HEK293T (cell line): ENCODE measurements at regions not wholly inside any gene's neighbourhood (a gene's known extent, or its start where the extent isn't known, plus 50 kb on each side); places are given as distances from the start of the nearest gene placed in this dataset.

ENCODE experiments used
- ARNT ChIP-seq: fragments of 450-650 bp; IDR thresholded peaks from 2 replicates; pipeline ENCODE4 v1.6.1; 2017; ENCODE audit warnings: mild to moderate bottlenecking
- CTBP1 ChIP-seq: fragments of 450-650 bp; IDR thresholded peaks from 2 replicates; pipeline ENCODE4 v1.6.1; 2016; ENCODE audit warnings: borderline replicate concordance
- ELF4 ChIP-seq: fragments of 450-650 bp; IDR thresholded peaks from 2 replicates; pipeline ENCODE4 v1.6.1; 2017; ENCODE audit warnings: antibody characterized with exemption
- FOXK2 ChIP-seq: fragments of 450-650 bp; IDR thresholded peaks from 2 replicates; pipeline ENCODE4 v1.6.1; 2016; ENCODE audit warnings: mild to moderate bottlenecking
- FOXM1 ChIP-seq: fragments of 450-650 bp; IDR thresholded peaks from 2 replicates; pipeline ENCODE4 v1.6.1; 2017; ENCODE audit warnings: mild to moderate bottlenecking, borderline replicate concordance
- HDGF ChIP-seq: fragments of 450-650 bp; IDR thresholded peaks from 2 replicates; pipeline ENCODE4 v1.6.1; 2017; ENCODE audit warnings: antibody characterized with exemption, borderline replicate concordance
- NFRKB ChIP-seq: fragments of 450-650 bp; IDR thresholded peaks from 2 replicates; pipeline ENCODE4 v1.6.1; 2016; ENCODE audit warnings: mild to moderate bottlenecking, moderate library complexity
- PKNOX1 ChIP-seq: fragments of 450-650 bp; IDR thresholded peaks from 2 replicates; pipeline ENCODE4 v1.6.1; 2016
- SP1 ChIP-seq: fragments of 450-650 bp; IDR thresholded peaks from 2 replicates; pipeline ENCODE4 v1.6.1; 2017
- SUZ12 ChIP-seq: fragments of 450-650 bp; IDR thresholded peaks from 2 replicates; pipeline ENCODE4 v1.6.1; 2016; ENCODE audit warnings: mild to moderate bottlenecking
- TARDBP ChIP-seq: fragments of 450-650 bp; IDR thresholded peaks from 2 replicates; pipeline ENCODE4 v1.6.1; 2016
- ZNF384 ChIP-seq: fragments of 450-650 bp; IDR thresholded peaks from 2 replicates; pipeline ENCODE4 v1.6.1; 2016

GRCh38 chr3:86766331-86766730 is 224.6 kb downstream of the VGLL3 start:
- TF ChIP-seq ZNF384 (no peak), SP1 (no peak), NFRKB (no peak), TARDBP (no peak), FOXM1 (no peak), CTBP1 (no peak), HDGF (no peak), PKNOX1 (no peak), ARNT (no peak), SUZ12 (no peak), ELF4 (no peak), FOXK2 (no peak)
